Endothelial cell of umbilical vein (primary cell): ENCODE measurements at regions not wholly inside any gene's neighbourhood (a gene's known extent, or its start where the extent isn't known, plus 50 kb on each side); places are given as distances from the start of the nearest gene placed in this dataset.

Source experiments
- BruUV-seq: library from RNA; stranded (reverse); fragments of 400-500 nt; replicated peaks from 2 replicates; lab custom pipeline; 2021; lab: Mats Ljungman, UMichigan
- CTCF ChIA-PET: fragments of 300-600, 350-600 bp; sonication (Branson Sonifier 250); formaldehyde crosslinking; loops from one replicate; lab custom pipeline; 2021; ENCODE audit warnings: antibody characterized with exemption, inconsistent platforms; lab: Charles Lee
- POLR2A ChIA-PET: fragments of 300-600, 350-600 bp; sonication (Branson Sonifier 250); formaldehyde crosslinking; loops from one replicate; lab custom pipeline; 2021; ENCODE audit warnings: antibody characterized with exemption, inconsistent platforms; lab: Charles Lee
- DNase-seq: peaks from one replicate; pipeline ENCODE4 v3.0.0-alpha.2; 2011; ENCODE audit warnings: low read depth, low spot score
- FAIRE-seq: peaks from 2 replicates; lab custom pipeline; 2011; peaks lifted over from hg19 to GRCh38; lab: Jason Lieb, UNC
- H2AFZ ChIP-seq: 2 replicates; pipeline ENCODE4 v1.6.0; 2012; ENCODE audit warnings: low read depth, low read length, control low read depth, inconsistent platforms
- H3K27ac ChIP-seq: 2 replicates; pipeline ENCODE4 v1.5.1; 2011; ENCODE audit warnings: low read depth, mild to moderate bottlenecking, control low read depth, low read length, moderate library complexity; ENCODE audit not compliant: insufficient read depth
- H3K27me3 ChIP-seq, 2 experiments: 2 replicates each; pipeline versions ENCODE4 v1.6.0 to v1.6.1; 2011; ENCODE audit warnings: low read length in 2 of 2, mixed read lengths in 1 of 2; ENCODE audit not compliant: control insufficient read depth in 2 of 2, insufficient read depth in 2 of 2
- H3K36me3 ChIP-seq, 2 experiments: 2 replicates in 1 of 2; 3 replicates in 1 of 2; pipeline ENCODE4 v1.5.1; 2011; ENCODE audit warnings: low read length in 2 of 2, mild to moderate bottlenecking in 1 of 2, moderate library complexity in 1 of 2; ENCODE audit not compliant: control insufficient read depth in 2 of 2, insufficient read depth in 2 of 2; ENCODE audit errors: extremely low read depth in 1 of 2
- H3K4me1 ChIP-seq: 3 replicates; pipeline ENCODE4 v1.5.1; 2011; ENCODE audit warnings: mild to moderate bottlenecking, low read length; ENCODE audit not compliant: control insufficient read depth, insufficient read depth; ENCODE audit errors: extremely low read depth
- H3K4me2 ChIP-seq: 2 replicates; pipeline ENCODE4 v1.6.1; 2011; ENCODE audit warnings: low read length, control low read depth, mixed read lengths; ENCODE audit not compliant: insufficient read depth
- H3K4me3 ChIP-seq, 3 experiments: fragments of 200-600 bp in 1 of 3; sonication (generic), shearing (Covaris generic) in 1 of 3; replicated peaks in 1 of 3; 2 replicates each; pipeline ENCODE4 v1.5.1; 2011 to 2016; ENCODE audit warnings: control low read depth in 3 of 3, low read length in 3 of 3, mild to moderate bottlenecking in 2 of 3, inconsistent platforms in 1 of 3, low read depth in 1 of 3, moderate library complexity in 1 of 3; ENCODE audit not compliant: insufficient read depth in 1 of 3
- H3K79me2 ChIP-seq: 2 replicates; pipeline ENCODE4 v1.6.0; 2012; ENCODE audit warnings: low read length, inconsistent platforms; ENCODE audit not compliant: control insufficient read depth, insufficient read depth
- H3K9ac ChIP-seq: replicated peaks from 2 replicates; pipeline ENCODE3; 2011; ENCODE audit warnings: low read length, control low read depth; ENCODE audit not compliant: insufficient read depth; ENCODE audit errors: extremely low read depth
- H3K9me1 ChIP-seq: replicated peaks from 3 replicates; pipeline ENCODE4 v1.6.0; 2011; ENCODE audit warnings: mild to moderate bottlenecking, low read length; ENCODE audit not compliant: control insufficient read depth, insufficient read depth; ENCODE audit errors: extremely low read depth
- H3K9me3 ChIP-seq: replicated peaks from 2 replicates; pipeline ENCODE4 v1.5.1; 2012; ENCODE audit warnings: low read length, inconsistent platforms; ENCODE audit not compliant: control insufficient read depth, insufficient read depth
- H4K20me1 ChIP-seq: replicated peaks from 2 replicates; pipeline ENCODE3; 2011; ENCODE audit warnings: mild to moderate bottlenecking, low read length; ENCODE audit not compliant: control insufficient read depth, insufficient read depth; ENCODE audit errors: extremely low read depth
- EZH2 ChIP-seq: IDR thresholded peaks from 2 replicates; pipeline ENCODE4 v1.6.1; 2012; ENCODE audit warnings: borderline replicate concordance, low read depth, mild to moderate bottlenecking, moderate library complexity, low read length, inconsistent platforms; ENCODE audit not compliant: severe bottlenecking
- FOS ChIP-seq: IDR thresholded peaks from 2 replicates; pipeline ENCODE4 v1.6.1; 2011; ENCODE audit warnings: mild to moderate bottlenecking, low read length, moderate library complexity, borderline replicate concordance; ENCODE audit not compliant: insufficient read depth
- GATA2 ChIP-seq: IDR thresholded peaks from 2 replicates; pipeline ENCODE4 v1.7.0; 2011; ENCODE audit warnings: low read depth, mild to moderate bottlenecking, moderate library complexity, mixed read lengths, low read length; ENCODE audit not compliant: insufficient read length, insufficient read depth
- JUN ChIP-seq: IDR thresholded peaks from 2 replicates; pipeline ENCODE4 v1.6.1; 2011; ENCODE audit warnings: borderline replicate concordance, low read depth; ENCODE audit not compliant: insufficient read length, insufficient read depth
- MAX ChIP-seq: IDR thresholded peaks from 2 replicates; pipeline ENCODE4 v1.6.1; 2011; ENCODE audit not compliant: insufficient read depth, insufficient read length
- MYC ChIP-seq: IDR thresholded peaks from one replicate; pipeline ENCODE4 v1.6.1; 2011; ENCODE audit warnings: mild to moderate bottlenecking, low read depth, low read length
- POLR2A ChIP-seq: IDR thresholded peaks from 2 replicates; pipeline ENCODE4 v1.6.1; 2012; ENCODE audit warnings: low read depth, mild to moderate bottlenecking, control low read depth, low read length
- POLR2AphosphoS5 ChIP-seq: IDR thresholded peaks from 2 replicates; pipeline ENCODE4 v1.6.1; 2012; ENCODE audit warnings: low read depth, mild to moderate bottlenecking, control low read depth, low read length, moderate library complexity; ENCODE audit not compliant: insufficient read depth
- dilution Hi-C: fragments of 300-500 bp; cut with MboI; formaldehyde crosslinking; loops from one replicate; pipeline ENCODE4 v1.15.0; 2019; ENCODE audit warnings: low sequenced_read_pairs; ENCODE audit not compliant: extremely low pct_ligation_motif_present
- intact Hi-C: fragments of 100-400 bp; cut with micrococcal nuclease; formaldehyde crosslinking; loops from one replicate; pipeline ENCODE4 v1.10.0; 2022
- TF ChIP-seq, protein P1 (sequence below), 2 donors: IDR thresholded peaks; 1 replicate in 1 of 2; 2 replicates in 1 of 2; pipeline ENCODE4 v1.5.1; 2011; ENCODE audit warnings: low read length in 2 of 2, mild to moderate bottlenecking in 2 of 2, moderate library complexity in 2 of 2, control low read depth in 1 of 2, inconsistent platforms in 1 of 2, low read depth in 1 of 2; ENCODE audit not compliant: insufficient read depth in 1 of 2; ENCODE audit errors: extremely low read depth in 1 of 2

GRCh38 chr7:20513897-20514296 is 101.6 kb upstream of the ABCB5 start:
- peak overlapping the region; percentile 78 for H3K4me2 ChIP-seq
- no peaks in the 10 kb centered on the region for H3K9me3 ChIP-seq
- no TSS peak for BruUV-seq
- H3K9me1 ChIP-seq: no peaks in the 10 kb centered on the region
- ChIA-PET POLR2A (interaction anchor here (0.6 kb wide), 1 partner anchor 855 kb away, joined by 3 read pairs; no protein-coding TSS in a partner anchor), CTCF (interaction anchor here (0.8 to 1.1 kb wide), 6 partner anchors 10 to 766 kb away, joined by 3 to 8 read pairs (median 3); partner anchors contain the start of gene ITGB8)
- DNase-seq: no peak
- H3K27me3 ChIP-seq: no peaks in the 10 kb centered on the region
- H3K9ac ChIP-seq: peak overlapping the region; percentile 56
- H3K79me2 ChIP-seq: no peaks in the 10 kb centered on the region
- dilution Hi-C loops: no loop called here
- no peaks in the 10 kb centered on the region for H4K20me1 ChIP-seq
- intact Hi-C loops: loop anchor here (1.0 to 10.0 kb wide), 5 partner anchors 47 to 299 kb away; partner anchors contain the start of genes ITGB8 and MACC1
- no peaks in the 10 kb centered on the region for H3K36me3 ChIP-seq
- no peak for TF ChIP-seq JUN
- TF ChIP-seq POLR2AphosphoS5: no peak
- no peak for TF ChIP-seq MYC
- TF ChIP-seq MAX: no peak
- TF ChIP-seq GATA2: no peak
- no peak for TF ChIP-seq FOS
- TF ChIP-seq, protein P1, sequence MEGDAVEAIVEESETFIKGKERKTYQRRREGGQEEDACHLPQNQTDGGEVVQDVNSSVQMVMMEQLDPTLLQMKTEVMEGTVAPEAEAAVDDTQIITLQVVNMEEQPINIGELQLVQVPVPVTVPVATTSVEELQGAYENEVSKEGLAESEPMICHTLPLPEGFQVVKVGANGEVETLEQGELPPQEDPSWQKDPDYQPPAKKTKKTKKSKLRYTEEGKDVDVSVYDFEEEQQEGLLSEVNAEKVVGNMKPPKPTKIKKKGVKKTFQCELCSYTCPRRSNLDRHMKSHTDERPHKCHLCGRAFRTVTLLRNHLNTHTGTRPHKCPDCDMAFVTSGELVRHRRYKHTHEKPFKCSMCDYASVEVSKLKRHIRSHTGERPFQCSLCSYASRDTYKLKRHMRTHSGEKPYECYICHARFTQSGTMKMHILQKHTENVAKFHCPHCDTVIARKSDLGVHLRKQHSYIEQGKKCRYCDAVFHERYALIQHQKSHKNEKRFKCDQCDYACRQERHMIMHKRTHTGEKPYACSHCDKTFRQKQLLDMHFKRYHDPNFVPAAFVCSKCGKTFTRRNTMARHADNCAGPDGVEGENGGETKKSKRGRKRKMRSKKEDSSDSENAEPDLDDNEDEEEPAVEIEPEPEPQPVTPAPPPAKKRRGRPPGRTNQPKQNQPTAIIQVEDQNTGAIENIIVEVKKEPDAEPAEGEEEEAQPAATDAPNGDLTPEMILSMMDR (IDR thresholded peaks at IDR 0.05; ENCODE audit: extremely low read depth in 1 of 2, insufficient read depth in 1 of 2, low read depth in 1 of 2, low read length in 2 of 2): no peak
- TF ChIP-seq EZH2: no peak
- TF ChIP-seq POLR2A: no peak
- peaks cover 32% of the 10 kb centered on the region for H3K4me1 ChIP-seq
- no peak overlapping the region for H2AFZ ChIP-seq
- peak overlapping the region; percentile 74 for H3K27ac ChIP-seq
- no peak for FAIRE-seq
- H3K4me3 ChIP-seq: no peak overlapping the region
